Uterus (tissue), 2 donors: ENCODE measurements at regions not wholly inside any gene's neighbourhood (a gene's known extent, or its start where the extent isn't known, plus 50 kb on each side); places are given as distances from the start of the nearest gene placed in this dataset.

Source experiments
- POLR2A ChIP-seq, 2 donors: fragments of 450-650 bp; IDR thresholded peaks; one replicate each; pipeline ENCODE4 v1.6.1; 2016; ENCODE audit warnings: antibody characterized with exemption in 2 of 2, mild to moderate bottlenecking in 1 of 2, moderate library complexity in 1 of 2
- TF ChIP-seq, protein P1 (sequence below), 4 experiments: fragments of 200-600 bp in 2 of 4; fragments of 450-650 bp in 2 of 4; sonication (generic) in 2 of 4; IDR thresholded peaks; one replicate each; pipeline ENCODE4 v1.5.1; 2016 to 2019; ENCODE audit warnings: antibody characterized with exemption in 4 of 4, mild to moderate bottlenecking in 2 of 4, moderate library complexity in 1 of 4

DNA sequence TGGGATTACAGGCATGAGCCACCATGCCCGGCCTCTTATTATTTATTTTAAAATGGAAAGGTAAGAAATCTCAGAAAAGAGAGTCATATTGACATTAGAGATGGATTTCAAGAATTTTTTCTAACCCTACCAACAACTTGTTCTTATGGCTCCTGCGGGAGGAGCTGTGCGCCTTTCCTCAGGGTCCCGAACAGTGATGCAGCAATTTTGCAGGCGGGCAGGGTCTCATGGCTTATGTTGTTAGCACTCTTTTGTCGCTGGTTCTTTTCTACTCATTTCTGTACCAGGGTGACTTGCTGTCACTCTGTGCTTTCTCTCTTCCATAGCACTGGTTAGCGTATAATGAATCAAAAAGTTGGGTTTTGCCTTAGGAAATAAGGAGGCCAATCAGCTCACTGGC lies 148.8 kb upstream of the DLGAP1 start:
- TF ChIP-seq, protein P1, sequence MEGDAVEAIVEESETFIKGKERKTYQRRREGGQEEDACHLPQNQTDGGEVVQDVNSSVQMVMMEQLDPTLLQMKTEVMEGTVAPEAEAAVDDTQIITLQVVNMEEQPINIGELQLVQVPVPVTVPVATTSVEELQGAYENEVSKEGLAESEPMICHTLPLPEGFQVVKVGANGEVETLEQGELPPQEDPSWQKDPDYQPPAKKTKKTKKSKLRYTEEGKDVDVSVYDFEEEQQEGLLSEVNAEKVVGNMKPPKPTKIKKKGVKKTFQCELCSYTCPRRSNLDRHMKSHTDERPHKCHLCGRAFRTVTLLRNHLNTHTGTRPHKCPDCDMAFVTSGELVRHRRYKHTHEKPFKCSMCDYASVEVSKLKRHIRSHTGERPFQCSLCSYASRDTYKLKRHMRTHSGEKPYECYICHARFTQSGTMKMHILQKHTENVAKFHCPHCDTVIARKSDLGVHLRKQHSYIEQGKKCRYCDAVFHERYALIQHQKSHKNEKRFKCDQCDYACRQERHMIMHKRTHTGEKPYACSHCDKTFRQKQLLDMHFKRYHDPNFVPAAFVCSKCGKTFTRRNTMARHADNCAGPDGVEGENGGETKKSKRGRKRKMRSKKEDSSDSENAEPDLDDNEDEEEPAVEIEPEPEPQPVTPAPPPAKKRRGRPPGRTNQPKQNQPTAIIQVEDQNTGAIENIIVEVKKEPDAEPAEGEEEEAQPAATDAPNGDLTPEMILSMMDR (IDR thresholded peaks at IDR 0.05): no peak
- TF ChIP-seq POLR2A (IDR thresholded peaks at IDR 0.05): no peak
